ENCODE measurements at regions not wholly inside any gene's neighbourhood (a gene's known extent, or its start where the extent isn't known, plus 50 kb on each side); places are given as distances from the start of the nearest gene placed in this dataset.
A peak's percentile ranks its signal among the peaks of the same experiment; 100 is the strongest.
"Not testable (repeated sequence)": the region's sequence is repeated elsewhere in the genome, so short reads cannot be mapped to it uniquely, and the experiment has no call there.

- no peak for DNase-seq (ENCODE audit: low read depth)
Measured at GRCh38 chr12:84047881-84048280, 864.7 kb downstream of the SLC6A15 start.

- no peak for DNase-seq (ENCODE audit: low read depth)
Measured at GRCh38 chr12:84046859-84047258, 865.7 kb downstream of the SLC6A15 start.

GRCh38 chr12:84043355-84043754, 869.2 kb downstream of the SLC6A15 start:
- no peak for DNase-seq (ENCODE audit: low read depth)

GRCh38 chr12:84038242-84038641, 874.4 kb downstream of the SLC6A15 start:
- DNase-seq (ENCODE audit: low read depth), result no peak

GRCh38 chr12:84036912-84037311, 875.7 kb downstream of the SLC6A15 start:
- no peak for DNase-seq (ENCODE audit: low read depth)

- no peak for DNase-seq (ENCODE audit: low read depth)
Measured at GRCh38 chr12:84035766-84036165, 876.8 kb downstream of the SLC6A15 start.

- DNase-seq (ENCODE audit: low read depth), result no peak
Measured at GRCh38 chr12:84034871-84035270, 877.7 kb downstream of the SLC6A15 start.

GRCh38 chr12:84033162-84033561, 879.4 kb downstream of the SLC6A15 start:
- no peak for DNase-seq (ENCODE audit: low read depth)

- not testable (repeated sequence) for DNase-seq (ENCODE audit: low read depth)
Measured at GRCh38 chr12:84018556-84019179, 893.9 kb downstream of the SLC6A15 start.

- no peak for DNase-seq (ENCODE audit: low read depth)
Measured at GRCh38 chr12:84016956-84017355, 895.6 kb downstream of the SLC6A15 start.

- no peak for DNase-seq (ENCODE audit: low read depth)
Measured at GRCh38 chr12:83997423-83997822, 915.2 kb downstream of the SLC6A15 start.

- peak; percentile 9 for DNase-seq (ENCODE audit: low read depth)
Measured at GRCh38 chr12:83996671-83997070, 915.9 kb downstream of the SLC6A15 start.

GRCh38 chr12:83985084-83985483, 927.5 kb downstream of the SLC6A15 start:
- no peak for DNase-seq (ENCODE audit: low read depth)

GRCh38 chr12:83980398-83980797, 932.2 kb downstream of the SLC6A15 start:
- DNase-seq (ENCODE audit: low read depth), result no peak

GRCh38 chr12:83979785-83980184, 932.8 kb downstream of the SLC6A15 start:
- DNase-seq (ENCODE audit: low read depth), result no peak

- no peak for DNase-seq (ENCODE audit: low read depth)
Measured at GRCh38 chr12:83971781-83972180, 940.8 kb downstream of the SLC6A15 start.

GRCh38 chr12:83960767-83961166, 951.8 kb downstream of the SLC6A15 start:
- DNase-seq (ENCODE audit: low read depth), result no peak

GRCh38 chr12:83958997-83959396, 953.6 kb downstream of the SLC6A15 start:
- DNase-seq (ENCODE audit: low read depth), result peak; percentile 19

- DNase-seq (ENCODE audit: low read depth), result no peak
Measured at GRCh38 chr12:83954956-83955601, 957.5 kb downstream of the SLC6A15 start.

- DNase-seq (ENCODE audit: low read depth), result no peak
Measured at GRCh38 chr12:83954071-83954789, 958.4 kb downstream of the SLC6A15 start.

GRCh38 chr12:83945871-83946270, 966.7 kb downstream of the SLC6A15 start:
- DNase-seq (ENCODE audit: low read depth), result peak; percentile 58

- DNase-seq (ENCODE audit: low read depth), result no peak
Measured at GRCh38 chr12:83939718-83940117, 972.9 kb downstream of the SLC6A15 start.

- no peak for DNase-seq (ENCODE audit: low read depth)
Measured at GRCh38 chr12:83933615-83934014, 979.0 kb downstream of the SLC6A15 start.
